Endodermal cell (in vitro differentiated cells): ENCODE measurements at regions not wholly inside any gene's neighbourhood (a gene's known extent, or its start where the extent isn't known, plus 50 kb on each side); places are given as distances from the start of the nearest gene placed in this dataset.

Source experiments
- DNase-seq: peaks from one replicate; pipeline ENCODE4 v3.0.0-alpha.2; 2017
- H3K27ac ChIP-seq: 2 replicates; pipeline ENCODE4 v1.5.1; 2013; ENCODE audit warnings: mild to moderate bottlenecking, low read depth, low read length, moderate library complexity
- H3K27me3 ChIP-seq: 2 replicates; pipeline ENCODE4 v1.6.1; 2013; ENCODE audit warnings: mild to moderate bottlenecking, low read length, moderate library complexity; ENCODE audit not compliant: insufficient read depth, control insufficient read depth, poor library complexity, severe bottlenecking
- H3K36me3 ChIP-seq: 2 replicates; pipeline ENCODE4 v1.7.0; 2013; ENCODE audit warnings: mild to moderate bottlenecking, low read length, moderate library complexity; ENCODE audit not compliant: control insufficient read depth, insufficient read depth
- H3K4me1 ChIP-seq: one replicate; pipeline ENCODE4 v1.7.0; 2013; ENCODE audit warnings: low read length; ENCODE audit not compliant: control insufficient read depth, insufficient read depth
- H3K4me3 ChIP-seq: 2 replicates; pipeline ENCODE4 v1.5.1; 2013; ENCODE audit warnings: mild to moderate bottlenecking, low read length, moderate library complexity
- H3K9ac ChIP-seq: 2 replicates; pipeline ENCODE4 v1.6.1; 2013; ENCODE audit warnings: mild to moderate bottlenecking, low read length, moderate library complexity; ENCODE audit not compliant: poor library complexity, severe bottlenecking; ENCODE audit errors: extremely low read depth
- H3K9me3 ChIP-seq: 2 replicates; pipeline ENCODE4 v1.6.1; 2013; ENCODE audit warnings: mild to moderate bottlenecking, low read length, moderate library complexity; ENCODE audit not compliant: control insufficient read depth
- H3K27ac Mint-ChIP-seq: 2 replicates; pipeline ENCODE4 v1.8.0; 2020; ENCODE audit warnings: mixed read lengths
- H3K27me3 Mint-ChIP-seq: 2 replicates; pipeline ENCODE4 v1.8.0; 2021; ENCODE audit warnings: mild to moderate bottlenecking, mixed read lengths; ENCODE audit not compliant: insufficient read depth
- H3K36me3 Mint-ChIP-seq: 2 replicates; pipeline ENCODE4 v1.8.0; 2020; ENCODE audit warnings: low read depth, mixed read lengths
- H3K4me1 Mint-ChIP-seq: 2 replicates; pipeline ENCODE4 v1.8.0; 2020; ENCODE audit warnings: mixed read lengths
- H3K4me3 Mint-ChIP-seq: 2 replicates; pipeline ENCODE4 v1.8.0; 2020; ENCODE audit warnings: mild to moderate bottlenecking, moderate library complexity, mixed read lengths
- H3K9me3 Mint-ChIP-seq: 2 replicates; pipeline ENCODE4 v1.8.0; 2020; ENCODE audit warnings: mild to moderate bottlenecking, mixed read lengths
- WGBS, 2 experiments: methylation state at CpG; one replicate each; pipeline versions ENCODE4 v1.1.5 to v1.1.7; 2013; ENCODE audit warnings: missing lambda C conversion rate in 2 of 2, mixed read lengths in 1 of 2; ENCODE audit not compliant: insufficient coverage in 1 of 2, insufficient read length in 1 of 2; 5-methylcytosine and 5-hydroxymethylcytosine counted together
- TF ChIP-seq, protein P1 (sequence below): fragments of 200-600 bp; sonication (generic); conservative IDR thresholded peaks from 2 replicates; pipeline ENCODE4 v1.5.0; 2021; ENCODE audit warnings: antibody characterized with exemption, mild to moderate bottlenecking

- H3K4me3 Mint-ChIP-seq, result no peak overlapping the region
Measured at GRCh38 chr2:195505701-195506100, 151.3 kb upstream of the SLC39A10 start.

DNA sequence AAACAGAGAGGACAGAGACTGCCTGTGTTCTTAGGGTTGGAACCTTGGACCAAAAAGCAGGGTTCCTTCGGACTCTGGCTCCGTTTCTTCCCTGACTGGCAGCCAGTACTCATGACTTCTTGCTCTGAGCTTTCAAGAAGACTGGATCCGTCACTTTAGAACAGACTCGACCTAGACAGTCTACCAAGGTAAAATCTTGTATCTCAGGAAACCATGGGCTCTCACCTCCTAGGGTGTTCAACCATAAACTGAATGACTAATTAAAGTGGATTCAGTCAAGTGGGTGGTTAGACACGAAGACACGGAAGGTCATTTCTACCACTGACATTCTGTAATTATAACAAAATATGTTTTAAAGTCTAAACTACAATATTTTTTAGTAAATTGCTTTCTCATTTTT is 153.8 kb upstream of the SLC39A10 start:
- Histone ChIP-seq H3K4me3 (no peak overlapping the region), H3K27ac (no peak overlapping the region), H3K9me3 (peaks cover 9% of the 10 kb centered on the region), H3K27me3 (peaks cover 27% of the 10 kb centered on the region), H3K4me1 (no peaks in the 10 kb centered on the region), H3K36me3 (no peaks in the 10 kb centered on the region), H3K9ac (no peak overlapping the region)
- H3K27ac Mint-ChIP-seq, result no peak overlapping the region
- no peak overlapping the region for H3K4me3 Mint-ChIP-seq
- no peaks in the 10 kb centered on the region for H3K4me1 Mint-ChIP-seq
- no peaks in the 10 kb centered on the region for H3K36me3 Mint-ChIP-seq
- TF ChIP-seq, protein P1, sequence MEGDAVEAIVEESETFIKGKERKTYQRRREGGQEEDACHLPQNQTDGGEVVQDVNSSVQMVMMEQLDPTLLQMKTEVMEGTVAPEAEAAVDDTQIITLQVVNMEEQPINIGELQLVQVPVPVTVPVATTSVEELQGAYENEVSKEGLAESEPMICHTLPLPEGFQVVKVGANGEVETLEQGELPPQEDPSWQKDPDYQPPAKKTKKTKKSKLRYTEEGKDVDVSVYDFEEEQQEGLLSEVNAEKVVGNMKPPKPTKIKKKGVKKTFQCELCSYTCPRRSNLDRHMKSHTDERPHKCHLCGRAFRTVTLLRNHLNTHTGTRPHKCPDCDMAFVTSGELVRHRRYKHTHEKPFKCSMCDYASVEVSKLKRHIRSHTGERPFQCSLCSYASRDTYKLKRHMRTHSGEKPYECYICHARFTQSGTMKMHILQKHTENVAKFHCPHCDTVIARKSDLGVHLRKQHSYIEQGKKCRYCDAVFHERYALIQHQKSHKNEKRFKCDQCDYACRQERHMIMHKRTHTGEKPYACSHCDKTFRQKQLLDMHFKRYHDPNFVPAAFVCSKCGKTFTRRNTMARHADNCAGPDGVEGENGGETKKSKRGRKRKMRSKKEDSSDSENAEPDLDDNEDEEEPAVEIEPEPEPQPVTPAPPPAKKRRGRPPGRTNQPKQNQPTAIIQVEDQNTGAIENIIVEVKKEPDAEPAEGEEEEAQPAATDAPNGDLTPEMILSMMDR, result no peak
- DNase-seq, result no peak
- H3K27me3 Mint-ChIP-seq, result peaks cover 4% of the 10 kb centered on the region
- H3K9me3 Mint-ChIP-seq, result peaks cover 9% of the 10 kb centered on the region
- 96 to 100% methylated on average over 4 to 6 of the region's 6 CpGs for WGBS, 2 experiments

More at GRCh38 chr2:195505701-195506100, 151.3 kb upstream of the SLC39A10 start:
- Mint-ChIP-seq H3K36me3 (no peaks in the 10 kb centered on the region), H3K27me3 (peaks cover 26% of the 10 kb centered on the region), H3K4me1 (no peaks in the 10 kb centered on the region), H3K27ac (no peak overlapping the region), H3K9me3 (peaks cover 9% of the 10 kb centered on the region)
- H3K4me3 ChIP-seq, result no peak overlapping the region
- H3K36me3 ChIP-seq, result no peaks in the 10 kb centered on the region
- TF ChIP-seq, protein P1, result no peak
- no peak overlapping the region for H3K9ac ChIP-seq
- DNase-seq, result no peak
- H3K4me1 ChIP-seq, result no peaks in the 10 kb centered on the region
- peaks cover 52% of the 10 kb centered on the region for H3K27me3 ChIP-seq
- H3K9me3 ChIP-seq, result peaks cover 9% of the 10 kb centered on the region
- WGBS, 2 experiments, result 60 to 90% methylated on average over 1 to 2 of the region's 2 CpGs
- H3K27ac ChIP-seq, result no peak overlapping the region

- TF ChIP-seq, protein P1, result no peak
- Mint-ChIP-seq H3K9me3 (peaks cover 1% of the 10 kb centered on the region), H3K36me3 (no peaks in the 10 kb centered on the region)
Measured at GRCh38 chr2:195501746-195502145, 155.3 kb upstream of the SLC39A10 start.

More at GRCh38 chr2:195501746-195502145, 155.3 kb upstream of the SLC39A10 start:
- Mint-ChIP-seq H3K27ac (no peak overlapping the region), H3K4me3 (no peak overlapping the region), H3K4me1 (no peaks in the 10 kb centered on the region), H3K27me3 (peaks cover 4% of the 10 kb centered on the region)
- Histone ChIP-seq H3K9me3 (peaks cover 2% of the 10 kb centered on the region), H3K36me3 (no peaks in the 10 kb centered on the region), H3K9ac (no peak overlapping the region), H3K27me3 (peaks cover 20% of the 10 kb centered on the region), H3K27ac (no peak overlapping the region), H3K4me1 (no peaks in the 10 kb centered on the region), H3K4me3 (no peak overlapping the region)
- WGBS, 2 experiments, result 80 to 96% methylated on average over 4 to 7 of the region's 7 CpGs
- no peak for DNase-seq
